ELR (cell line): ENCODE measurements at regions not wholly inside any gene's neighbourhood (a gene's known extent, or its start where the extent isn't known, plus 50 kb on each side); places are given as distances from the start of the nearest gene placed in this dataset.

ENCODE experiments used
- DNase-seq: peaks from one replicate; pipeline ENCODE4 v3.0.0-alpha.2; 2015; ENCODE audit warnings: low read depth

DNA sequence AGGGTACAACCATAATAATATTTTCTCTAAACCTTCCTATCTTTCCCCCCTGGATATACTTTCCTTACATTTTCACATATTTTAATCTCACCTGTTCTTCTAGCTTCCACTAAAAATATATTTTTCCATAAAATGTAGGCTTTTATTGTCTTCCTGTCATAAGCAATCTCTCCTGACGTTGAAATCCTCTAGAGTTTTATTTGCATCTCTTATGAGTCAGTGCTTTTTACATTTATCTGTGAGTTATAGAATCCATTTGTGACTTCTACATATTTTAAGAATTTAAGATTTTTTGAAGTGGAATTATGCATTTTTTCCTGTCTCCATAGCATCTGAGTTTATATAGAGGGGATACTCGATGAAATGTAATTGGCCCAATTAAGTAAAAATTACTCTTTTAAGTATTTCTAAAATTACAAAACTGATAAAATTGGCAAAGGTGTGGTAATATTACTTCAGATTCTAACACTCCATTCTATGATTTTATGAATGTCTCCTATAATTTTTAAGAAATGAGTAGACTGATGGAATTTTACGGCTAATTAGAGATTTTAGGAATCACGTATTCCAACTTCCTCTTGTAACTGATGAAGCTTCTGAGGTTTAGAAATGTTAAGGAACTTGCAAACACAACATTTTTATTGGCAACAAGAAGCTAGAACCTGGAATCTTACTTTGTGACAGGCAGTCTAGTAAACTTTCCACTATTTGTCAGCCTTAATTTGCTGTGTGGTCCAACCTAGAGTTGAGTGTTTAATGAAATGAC lies 422.9 kb upstream of the SEMA3A start:
- DNase-seq: no peak

DNA sequence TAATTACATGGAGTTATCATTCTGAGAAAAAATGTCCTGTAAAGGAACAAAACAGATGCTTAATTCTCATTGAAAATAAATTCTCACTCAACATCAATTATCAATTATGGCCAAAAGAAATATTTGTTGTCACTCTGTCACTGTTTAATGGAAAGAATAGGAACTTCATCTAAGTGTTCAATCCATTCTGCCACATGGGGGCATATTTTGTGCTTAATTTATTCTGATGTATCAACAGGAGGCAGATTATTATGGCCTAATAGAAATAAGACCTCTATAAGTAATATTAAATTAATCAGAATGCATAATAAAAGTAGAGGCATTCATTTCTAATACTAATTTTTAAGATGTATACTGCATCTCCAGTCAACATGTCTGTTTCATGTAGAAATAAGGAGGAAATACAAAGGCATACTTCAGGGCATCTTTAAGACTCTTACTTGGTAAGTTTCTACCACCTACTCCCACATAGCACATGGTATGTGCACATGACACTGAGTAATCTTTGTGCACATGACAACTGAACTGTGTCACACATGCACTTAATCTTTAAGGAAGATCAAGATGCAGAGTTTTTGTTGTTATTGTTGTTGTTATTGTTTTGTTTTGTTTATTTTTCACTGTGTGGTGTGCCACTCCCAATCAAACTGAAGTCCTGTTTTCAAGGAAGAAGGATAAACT lies 420.4 kb upstream of the SEMA3A start:
- peak; percentile 48 for DNase-seq

DNA sequence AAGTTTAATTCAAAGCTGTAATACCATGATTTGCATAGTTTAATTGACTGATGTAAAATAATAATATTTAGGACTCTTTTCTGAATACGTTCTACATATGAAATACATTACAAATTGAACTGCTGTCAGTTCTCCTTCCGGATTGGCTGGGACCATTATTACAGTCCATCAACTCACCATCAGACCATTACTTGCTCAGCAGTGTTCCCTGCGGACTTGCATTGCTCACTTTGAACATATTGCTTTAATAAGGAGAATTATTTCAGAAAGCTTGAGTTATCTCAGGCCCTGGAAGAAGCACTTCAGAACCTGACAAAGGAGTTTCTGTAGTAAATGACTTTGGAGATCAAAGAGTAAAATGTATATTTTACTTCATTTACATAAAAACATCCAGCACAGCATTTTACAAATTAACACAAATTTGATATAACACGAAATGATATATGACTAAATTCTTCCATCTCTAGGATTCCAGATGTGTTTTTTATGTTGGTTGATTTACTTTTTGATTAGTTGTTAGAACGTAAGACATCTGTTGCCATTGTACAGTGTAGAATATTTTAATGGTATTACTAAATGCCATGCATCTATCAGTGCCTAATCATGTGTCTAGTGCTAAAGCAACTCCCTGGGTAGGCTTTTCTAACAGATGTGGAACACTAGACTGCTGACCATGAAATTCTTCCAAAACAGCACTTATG lies 418.5 kb upstream of the SEMA3A start:
- DNase-seq: no peak

DNA sequence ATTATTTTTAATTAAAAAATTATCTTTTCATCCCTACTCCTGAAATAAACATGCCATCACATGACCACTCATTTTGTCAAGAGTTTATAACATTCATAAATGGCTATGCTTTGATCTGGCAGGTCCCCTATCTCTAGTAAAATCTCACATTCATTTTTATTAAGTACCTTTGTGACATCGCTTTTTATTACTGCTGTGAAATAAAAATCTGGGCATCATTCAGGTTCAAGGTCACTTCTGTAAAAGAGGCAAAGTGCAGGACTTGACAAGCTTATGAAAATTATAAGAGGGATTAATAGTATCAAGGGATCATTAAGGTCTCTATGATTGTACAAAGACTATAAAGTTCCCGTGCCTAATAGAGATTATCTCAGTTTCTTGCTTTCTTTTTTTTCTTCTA lies 416.8 kb upstream of the SEMA3A start:
- DNase-seq: no peak

DNA sequence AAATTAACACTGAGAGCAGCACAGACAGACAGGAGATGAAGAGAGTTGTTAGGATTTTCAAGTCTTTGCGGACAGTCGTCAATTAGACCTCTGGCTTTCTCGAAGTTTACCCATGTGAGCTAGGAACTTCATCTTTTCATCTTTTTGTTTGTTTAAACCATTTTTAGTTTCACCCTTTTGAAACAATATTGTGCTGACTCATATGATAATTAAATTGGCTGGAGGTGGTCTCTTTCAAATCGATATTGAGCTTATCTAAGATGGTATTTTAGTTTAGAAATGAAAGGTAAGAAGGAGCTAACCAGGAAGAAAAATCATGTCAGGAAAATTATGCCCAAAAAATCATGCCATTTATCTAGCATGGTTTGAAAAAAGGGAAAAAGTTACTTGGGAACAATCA lies 415.8 kb upstream of the SEMA3A start:
- DNase-seq: no peak

DNA sequence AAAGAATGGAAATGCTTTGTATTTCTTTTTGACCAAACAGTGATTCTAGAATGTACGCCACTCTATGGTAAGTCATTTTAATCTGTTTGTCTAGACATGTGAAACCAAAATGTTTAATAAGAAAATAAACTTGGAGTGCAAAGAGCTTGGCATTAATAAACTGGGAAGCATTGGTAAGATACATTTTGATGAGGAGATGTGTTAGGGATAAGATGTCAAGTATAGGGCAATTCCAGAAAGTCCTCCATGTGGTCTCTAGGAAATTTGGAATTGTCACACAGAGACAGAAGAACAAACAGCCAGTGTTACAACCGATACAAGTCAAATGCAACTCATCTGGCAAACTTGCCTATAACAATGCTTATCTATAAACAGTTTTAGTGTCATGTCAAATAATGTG lies 410.7 kb upstream of the SEMA3A start:
- DNase-seq: no peak

DNA sequence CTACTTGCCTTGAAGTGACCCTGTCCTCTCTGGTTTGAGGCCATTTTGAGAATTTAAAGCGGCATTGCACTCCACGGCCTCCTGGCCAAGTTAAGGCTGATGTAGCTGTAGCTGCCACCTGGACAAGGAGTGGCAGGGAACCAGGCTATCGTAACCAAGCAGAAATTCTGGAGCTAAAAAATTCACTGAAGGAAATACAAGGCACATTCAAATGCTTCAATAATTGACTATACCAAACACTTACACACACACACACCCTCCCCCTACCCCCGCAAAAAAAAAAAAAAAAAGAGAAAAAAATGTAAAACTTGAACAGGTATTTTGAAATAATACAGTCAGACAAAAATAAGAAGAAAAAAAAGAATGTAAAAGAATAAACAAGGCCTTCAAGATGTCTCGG lies 409.0 kb upstream of the SEMA3A start:
- DNase-seq: no peak

DNA sequence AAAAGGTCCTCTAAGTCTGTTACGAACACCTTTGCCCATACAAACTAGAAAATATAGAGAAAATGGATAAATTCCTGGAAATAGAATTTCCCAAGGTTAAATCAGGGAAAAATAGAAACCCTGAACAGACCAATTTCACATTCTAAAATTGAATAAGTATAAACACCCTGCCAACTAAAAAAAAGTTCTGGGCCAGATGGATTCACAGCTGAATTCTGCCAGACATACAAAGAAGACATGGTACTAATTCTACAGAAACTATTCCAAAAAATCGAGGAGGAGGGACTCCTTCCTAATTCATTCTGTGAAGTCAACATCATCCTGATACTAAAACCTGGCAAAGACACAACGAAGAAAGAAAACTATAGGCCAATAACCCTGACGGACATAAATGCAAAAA lies 400.4 kb upstream of the SEMA3A start:
- no peak for DNase-seq

DNA sequence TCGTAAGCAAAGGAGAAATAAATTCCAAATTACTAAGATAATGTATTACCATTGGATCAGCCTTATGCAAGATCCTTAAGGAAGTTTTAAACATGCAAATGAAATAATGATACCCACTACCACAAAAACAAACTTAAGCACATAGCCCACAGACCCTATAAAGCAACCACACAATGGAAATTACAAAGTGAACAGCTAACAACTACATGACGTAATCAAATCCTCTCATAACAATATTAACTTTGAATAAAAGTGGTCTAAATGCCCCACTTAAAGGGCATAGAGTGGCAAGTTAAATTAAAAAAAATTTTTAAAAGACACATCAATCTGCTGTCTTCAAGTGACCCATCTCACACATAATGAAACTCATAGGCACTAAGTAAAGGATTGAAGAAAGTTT lies 397.3 kb upstream of the SEMA3A start:
- no peak for DNase-seq

DNA sequence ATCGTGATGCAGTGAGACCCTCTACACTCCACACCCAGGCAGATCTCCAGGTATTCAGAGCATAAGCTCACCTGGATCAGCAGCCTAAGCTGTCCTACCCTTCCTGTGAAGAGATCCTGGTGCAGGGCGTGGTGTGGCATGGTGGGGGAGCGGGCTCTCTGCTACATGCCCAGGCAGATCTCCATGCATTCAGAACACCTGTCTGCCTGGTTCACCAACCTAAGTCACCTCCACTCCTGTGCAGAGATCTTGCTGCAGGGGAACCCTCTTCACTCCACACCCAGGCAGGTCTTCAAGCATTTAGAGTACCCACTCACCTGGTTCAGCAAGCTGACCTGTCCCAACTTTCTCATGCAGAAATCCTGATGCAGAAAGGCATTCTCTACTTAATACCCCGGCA lies 394.4 kb upstream of the SEMA3A start:
- no peak for DNase-seq

DNA sequence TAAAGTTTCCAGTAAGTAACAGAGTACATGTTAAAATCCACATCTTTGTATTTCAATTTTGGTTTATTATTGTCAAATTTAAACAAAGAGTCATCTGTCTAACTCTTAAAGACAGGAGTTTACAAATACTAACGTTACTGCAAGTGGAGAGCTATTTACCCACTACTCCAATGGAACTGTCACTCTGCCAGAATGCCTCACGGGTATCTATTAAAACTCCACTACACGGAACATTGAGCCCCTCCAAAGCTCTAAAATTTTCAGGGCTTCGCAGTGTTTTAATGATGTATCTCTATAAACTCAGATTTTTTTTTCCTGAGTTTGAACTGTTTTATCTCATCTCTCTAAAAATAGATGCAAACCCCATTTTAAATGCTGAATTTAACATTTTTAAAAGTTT lies 388.7 kb upstream of the SEMA3A start:
- no peak for DNase-seq

DNA sequence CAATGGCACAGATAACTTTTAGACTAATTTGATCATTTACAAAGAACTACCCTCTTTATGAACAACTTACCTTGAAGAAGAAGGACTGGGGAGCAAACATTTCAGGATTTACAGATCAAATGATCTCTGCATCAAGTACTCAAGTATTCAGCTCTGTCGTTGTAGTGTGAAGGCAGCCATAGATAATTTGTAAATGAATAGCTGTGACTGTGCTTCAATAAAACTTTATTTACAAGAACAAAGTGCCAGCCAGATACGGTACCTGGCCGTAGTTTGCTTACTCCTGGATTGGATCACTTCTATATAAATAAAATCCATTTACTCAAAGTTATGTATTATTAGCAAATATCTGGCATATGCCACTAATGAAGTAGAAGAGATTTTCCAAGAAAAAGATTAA lies 388.2 kb upstream of the SEMA3A start:
- DNase-seq: no peak

DNA sequence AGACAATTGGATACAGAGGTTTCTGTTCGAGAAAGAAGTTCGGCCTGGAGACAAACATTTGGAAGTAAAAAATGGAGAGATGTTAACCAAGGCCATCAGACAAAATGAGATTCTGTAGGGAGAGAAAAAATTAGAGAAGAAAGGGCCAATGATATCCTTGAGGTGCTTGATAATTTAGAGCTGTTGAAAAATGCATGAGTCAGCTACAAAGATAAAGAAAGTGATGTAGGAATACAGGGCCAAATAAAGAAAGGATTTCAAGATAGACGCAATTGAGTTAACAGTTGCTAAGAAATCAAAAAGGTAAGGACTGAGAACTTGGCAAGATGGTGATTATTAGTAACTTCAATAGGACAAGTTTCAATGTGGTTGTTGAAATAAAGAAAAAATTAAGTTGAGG lies 384.2 kb upstream of the SEMA3A start:
- DNase-seq: no peak

DNA sequence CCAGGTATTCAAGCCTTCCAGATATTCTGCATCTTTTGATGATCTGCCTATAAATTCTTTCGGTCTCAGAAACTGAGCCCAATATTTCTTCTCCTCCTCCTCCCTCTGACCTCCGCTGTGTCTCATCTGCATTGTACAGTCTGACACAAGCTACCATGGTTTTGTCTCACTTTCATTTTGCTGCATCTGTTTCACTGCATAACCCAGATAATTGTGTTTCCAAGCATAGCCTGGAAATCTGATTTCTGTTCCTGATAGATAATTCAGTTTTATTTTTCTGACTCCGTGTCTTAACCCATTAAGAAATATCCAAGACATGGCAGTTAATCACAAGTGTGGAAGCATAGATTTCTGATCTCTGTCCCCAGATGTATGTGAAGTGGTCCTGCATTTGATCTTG lies 374.2 kb upstream of the SEMA3A start:
- DNase-seq: no peak

DNA sequence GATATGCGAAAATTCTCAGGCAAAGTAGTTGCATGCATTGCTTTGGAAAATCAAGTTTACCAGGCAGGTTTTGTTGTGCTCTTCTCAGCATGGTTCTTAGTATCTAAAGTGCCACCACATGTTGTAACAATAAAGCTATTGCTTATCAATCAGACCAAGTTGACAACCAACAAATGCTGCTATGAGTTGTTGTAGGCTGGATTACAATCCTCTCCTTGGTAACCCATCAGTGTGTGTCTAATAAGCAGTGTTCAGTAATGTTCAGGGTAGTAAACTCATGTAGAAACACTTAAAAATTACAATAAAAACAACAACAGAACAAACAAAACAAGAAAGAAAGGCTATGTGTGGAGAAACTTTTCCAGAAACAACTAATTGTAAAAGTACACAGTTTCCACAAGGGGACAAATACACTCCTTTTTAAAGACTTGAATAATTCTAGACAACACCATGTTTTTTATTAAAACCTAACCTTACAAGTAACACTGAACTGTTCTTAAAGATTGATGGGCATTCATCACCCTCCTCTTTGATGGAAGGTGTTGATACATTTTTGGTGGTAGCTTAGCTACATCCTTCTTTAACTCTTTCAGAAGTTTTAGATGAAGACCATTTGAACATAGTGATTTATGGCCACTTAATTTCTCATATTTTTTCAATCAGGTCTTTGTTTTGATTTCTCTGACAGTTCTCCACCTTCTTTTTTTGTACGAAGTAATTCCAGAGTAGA lies 370.9 kb upstream of the SEMA3A start:
- no peak for DNase-seq

DNA sequence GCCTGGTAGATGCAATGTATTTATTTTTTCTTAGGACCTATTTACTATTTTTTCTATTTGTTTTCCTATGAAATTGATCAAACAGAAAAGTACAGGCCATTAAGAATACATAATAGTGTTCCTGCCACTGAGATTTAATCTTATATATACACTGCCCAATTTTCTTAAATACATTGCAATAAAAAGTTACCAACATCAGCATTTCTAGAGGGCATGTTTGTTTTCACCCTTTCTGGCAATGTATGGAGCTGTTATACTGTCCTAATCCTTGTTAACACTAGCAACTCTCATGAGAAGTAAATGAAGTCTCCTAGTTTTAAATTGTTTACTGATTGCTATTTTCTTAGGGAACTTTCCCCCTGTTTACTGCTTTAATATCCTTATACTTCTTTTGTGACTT lies 359.1 kb upstream of the SEMA3A start:
- DNase-seq: no peak

DNA sequence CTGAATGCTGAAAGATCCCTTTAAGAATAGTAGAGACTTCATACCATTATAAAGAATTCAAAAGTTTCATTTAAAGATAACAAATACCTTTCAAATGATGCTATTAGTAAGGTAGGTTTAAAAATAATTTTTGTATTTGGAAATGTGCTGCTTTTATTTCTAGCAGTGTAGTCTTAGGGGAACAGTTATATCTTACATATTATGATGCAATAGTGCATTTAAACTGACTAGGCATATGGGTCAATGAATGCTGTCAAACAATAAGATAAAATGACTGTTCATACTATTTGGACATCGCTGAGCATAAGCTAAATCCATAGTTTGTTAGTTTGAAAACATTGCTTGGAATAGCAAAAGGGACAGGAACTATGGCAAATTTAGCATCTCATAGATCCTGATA lies 354.8 kb upstream of the SEMA3A start:
- no peak for DNase-seq

DNA sequence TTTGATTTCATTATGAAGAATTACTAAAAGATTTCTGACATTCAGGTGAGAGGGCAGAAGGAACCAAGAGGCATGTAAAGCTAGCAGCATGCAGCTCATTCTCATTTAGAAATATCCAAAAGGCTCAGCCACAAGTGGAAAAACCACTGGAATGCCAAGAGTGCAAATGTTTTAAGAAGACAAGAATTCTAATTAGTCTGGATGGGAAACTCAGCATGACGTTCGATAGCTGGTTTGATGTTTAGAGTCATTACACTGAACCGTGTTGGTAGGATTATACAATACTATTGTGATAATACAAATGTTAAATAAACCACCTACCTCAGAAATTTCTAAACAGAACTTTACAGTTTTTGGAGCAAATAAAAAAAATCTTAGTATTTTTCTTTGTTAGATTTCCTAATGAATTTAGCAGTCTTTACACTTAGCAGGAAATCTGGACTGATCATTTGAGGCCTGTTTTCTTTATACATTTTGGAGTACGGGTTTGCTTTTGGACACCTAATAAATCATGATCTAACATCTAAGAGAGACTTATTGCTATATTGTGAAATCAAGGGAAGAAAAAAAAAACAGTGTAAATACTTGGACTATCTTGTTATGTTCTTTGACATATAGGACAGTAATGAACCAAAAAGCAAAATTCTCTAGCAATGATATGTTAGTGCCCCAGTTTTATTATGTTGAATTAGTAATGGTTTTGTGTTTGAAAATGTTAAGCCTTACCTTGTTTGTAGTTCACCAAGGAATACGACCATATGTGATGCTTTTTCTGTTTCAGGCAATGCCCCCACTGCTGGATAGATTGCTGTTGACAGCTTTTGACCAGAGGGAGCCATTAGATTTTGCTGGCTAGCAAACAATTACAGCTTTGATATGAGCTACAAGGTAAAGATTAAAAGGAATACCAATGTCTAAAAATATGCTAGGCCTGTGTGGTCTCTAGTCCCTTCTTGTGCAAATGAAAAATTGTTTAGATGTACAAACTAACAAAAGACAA lies 354.1 kb upstream of the SEMA3A start:
- peak; percentile 1 for DNase-seq

DNA sequence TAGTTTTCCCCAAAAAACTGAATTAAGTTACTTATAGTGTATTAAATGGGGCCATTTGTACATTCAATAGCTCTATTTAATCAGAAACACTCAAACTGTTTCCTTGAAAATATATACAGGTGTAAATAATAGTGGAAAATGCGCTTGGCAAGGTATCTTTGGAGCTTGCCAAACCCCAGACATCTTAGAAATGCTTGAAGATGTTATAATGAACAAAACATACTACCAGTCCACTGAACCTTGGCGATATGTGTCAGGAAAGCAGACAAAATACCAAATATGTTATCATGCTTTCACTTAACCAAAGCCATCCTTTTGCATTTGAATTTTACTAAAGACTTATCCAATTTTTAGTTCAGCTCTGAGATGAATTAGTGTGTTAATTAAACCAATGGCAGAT lies 352.7 kb upstream of the SEMA3A start:
- no peak for DNase-seq

DNA sequence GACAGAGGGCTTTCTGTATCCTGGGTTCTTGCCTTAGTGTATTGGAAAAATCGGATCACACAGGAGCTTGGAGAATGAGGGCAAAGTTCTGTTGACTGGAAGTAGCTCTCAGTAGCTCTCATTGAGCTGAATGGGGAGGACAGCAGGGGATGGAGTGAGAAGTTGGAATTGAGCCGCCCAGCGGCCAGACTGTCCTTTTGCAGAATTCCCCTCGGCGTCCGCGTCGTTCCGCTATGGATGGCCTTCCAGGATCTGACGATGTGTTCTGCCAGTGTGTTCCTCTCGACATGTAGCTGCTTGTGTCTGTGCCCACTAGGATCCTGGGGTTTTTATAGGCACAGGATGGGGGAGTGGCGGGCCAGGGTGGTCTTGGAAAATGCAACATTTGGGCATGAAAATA lies 351.8 kb upstream of the SEMA3A start:
- no peak for DNase-seq

DNA sequence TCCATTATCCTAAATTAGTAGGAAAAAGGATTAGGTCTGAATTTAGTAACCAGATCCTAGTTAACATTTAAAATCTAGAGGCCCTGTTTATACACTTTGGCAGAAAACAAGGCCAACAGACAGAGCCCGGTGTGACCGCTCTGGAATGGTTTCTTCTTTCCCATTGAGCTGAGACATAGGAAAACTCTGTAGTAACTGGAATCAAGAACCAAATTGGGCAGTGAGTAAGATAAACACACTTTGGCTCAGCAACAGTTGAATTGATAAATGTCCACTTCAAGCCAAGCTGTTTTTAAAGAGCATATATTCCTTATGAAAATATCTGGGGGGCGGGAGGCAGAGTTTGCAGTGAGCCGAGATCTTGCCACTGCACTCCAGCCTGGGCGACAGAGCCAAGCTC lies 343.7 kb upstream of the SEMA3A start:
- DNase-seq: no peak
